ENCODE measurements at regions not wholly inside any gene's neighbourhood (a gene's known extent, or its start where the extent isn't known, plus 50 kb on each side); places are given as distances from the start of the nearest gene placed in this dataset.

- TF ChIP-seq CTCF (IDR thresholded peaks at IDR 0.05; ENCODE audit: low read length), result no peak
- no peak for TF ChIP-seq EZH2phosphoT487 (IDR thresholded peaks at IDR 0.05; ENCODE audit: low read length)
Observed at GRCh38 chr4:11585506-11585905, 156.8 kb upstream of the HS3ST1 start.
